ENCODE measurements at regions not wholly inside any gene's neighbourhood (a gene's known extent, or its start where the extent isn't known, plus 50 kb on each side); places are given as distances from the start of the nearest gene placed in this dataset.

DNA sequence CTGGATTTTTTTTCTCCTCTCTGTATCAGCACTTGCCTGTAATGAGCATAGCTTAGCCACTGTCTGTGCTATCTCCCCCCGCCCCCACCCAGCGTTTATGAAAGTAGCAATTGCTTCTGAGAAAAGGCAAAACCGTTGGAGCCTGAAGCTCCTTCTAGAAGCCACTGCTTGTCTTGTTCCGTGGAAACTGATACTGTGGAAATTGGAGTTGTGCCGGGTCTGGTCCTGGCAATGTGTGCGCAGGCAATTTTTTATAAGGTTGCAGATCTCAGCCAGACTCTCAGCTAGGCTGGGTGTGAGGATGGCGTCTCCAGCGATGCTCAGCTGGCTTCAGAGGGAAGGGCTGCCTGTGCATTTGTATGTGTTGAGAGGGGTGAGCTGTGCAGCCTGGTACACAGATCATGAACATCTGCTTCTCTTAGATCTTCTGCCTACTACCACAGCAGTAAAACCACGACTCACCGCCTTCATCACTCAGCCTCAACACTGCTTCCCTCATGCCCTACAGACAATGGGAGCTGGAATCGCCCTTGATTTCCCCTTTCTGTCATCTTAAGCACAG is 72.4 kb upstream of the GTSF1L start:
- no peak for DNase-seq

DNA sequence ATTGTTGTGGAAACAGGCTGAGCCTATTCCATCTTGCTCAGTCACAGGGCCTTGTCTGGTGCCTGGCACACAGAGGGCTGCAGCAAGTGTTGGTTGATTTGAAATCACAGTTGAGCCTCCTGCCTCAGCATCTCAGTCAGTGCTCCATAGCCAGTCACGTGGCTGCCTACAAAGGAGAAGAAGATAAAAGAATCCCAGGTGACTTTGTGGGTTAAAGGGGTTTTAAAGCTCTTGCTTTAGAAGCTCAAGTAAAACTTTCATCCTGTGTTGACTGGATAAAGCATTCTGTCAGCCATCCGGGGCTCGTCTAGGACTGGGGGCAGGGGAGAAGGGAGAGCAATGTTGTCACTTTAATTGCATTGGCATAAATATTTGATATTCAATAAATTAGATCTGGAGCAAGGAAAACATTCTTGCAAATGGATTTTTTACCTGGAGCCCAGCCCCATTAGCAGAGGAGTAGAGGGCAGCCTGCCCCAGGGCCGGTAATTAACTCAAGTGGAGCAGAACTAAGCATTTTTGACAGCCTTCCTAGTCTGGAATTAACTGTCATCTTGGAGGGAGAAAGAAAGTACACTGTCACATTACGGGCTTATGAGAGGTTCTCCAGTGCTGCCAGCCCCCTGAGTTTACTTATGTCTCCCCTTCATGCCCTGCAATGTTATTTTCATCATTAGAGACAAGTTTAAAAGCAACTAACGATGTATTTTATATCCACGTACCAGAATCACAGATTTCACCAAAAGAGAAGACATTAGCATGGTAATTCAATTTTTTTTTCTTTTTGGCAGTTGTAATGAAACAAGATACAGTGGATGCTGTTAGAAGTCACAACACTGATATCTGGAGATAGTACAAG is 71.7 kb upstream of the GTSF1L start:
- DNase-seq: no peak

DNA sequence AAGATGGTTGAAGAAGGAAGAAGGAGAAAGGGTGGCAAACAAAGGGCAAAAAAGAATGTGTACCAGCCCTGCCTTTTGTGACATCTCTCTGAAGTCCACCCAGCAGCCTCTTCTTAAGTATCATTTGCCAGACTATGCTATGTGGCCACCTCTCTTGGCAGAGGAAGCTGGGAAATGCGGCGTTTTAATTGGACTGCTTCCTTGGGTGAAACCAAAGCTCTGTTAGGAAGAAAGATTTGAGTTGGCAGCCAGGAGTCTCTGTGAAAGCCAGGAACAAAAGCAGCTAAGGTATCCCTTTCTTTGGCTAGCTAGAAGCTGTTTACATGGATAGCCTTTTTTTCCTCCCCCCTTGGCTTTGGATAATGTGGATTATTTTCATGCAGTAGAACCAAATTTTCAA is 67.5 kb upstream of the GTSF1L start:
- DNase-seq: no peak

DNA sequence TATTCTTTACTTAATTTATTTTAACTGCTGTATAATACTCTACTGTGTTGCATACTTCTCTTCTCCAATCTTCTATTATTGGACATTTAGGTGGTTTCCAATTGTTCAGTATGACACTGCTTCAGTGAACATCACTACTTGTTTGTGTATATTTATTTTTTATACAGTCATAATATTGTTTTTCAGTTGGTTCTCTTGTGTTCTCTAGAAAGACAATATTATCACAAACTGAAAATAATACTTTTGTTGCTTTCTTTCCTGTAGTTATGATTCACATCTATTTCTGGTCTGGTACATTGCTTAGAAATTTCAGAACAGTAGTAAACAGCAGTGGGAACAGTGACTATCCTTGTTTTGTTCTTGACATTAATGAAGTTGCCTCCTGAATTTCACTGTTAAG is 62.8 kb upstream of the GTSF1L start:
- DNase-seq: no peak

DNA sequence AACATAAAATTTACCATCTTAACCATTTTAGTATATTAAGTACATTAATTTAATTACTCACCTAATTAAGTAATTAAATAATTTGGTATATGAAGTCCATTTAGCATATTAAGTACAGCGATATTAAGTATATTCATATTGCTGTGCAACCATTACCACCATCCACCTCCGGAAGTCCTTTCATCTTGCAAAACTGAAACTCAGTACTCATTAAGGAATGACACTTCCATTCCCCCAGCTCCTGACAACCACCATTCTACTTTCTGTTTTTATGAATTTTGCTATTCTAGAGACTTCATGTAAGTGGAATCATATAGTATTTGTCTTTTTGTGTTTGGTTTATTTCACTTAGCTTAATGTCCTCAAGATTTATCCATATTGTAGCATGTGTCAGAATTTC is 61.1 kb upstream of the GTSF1L start:
- DNase-seq: no peak

DNA sequence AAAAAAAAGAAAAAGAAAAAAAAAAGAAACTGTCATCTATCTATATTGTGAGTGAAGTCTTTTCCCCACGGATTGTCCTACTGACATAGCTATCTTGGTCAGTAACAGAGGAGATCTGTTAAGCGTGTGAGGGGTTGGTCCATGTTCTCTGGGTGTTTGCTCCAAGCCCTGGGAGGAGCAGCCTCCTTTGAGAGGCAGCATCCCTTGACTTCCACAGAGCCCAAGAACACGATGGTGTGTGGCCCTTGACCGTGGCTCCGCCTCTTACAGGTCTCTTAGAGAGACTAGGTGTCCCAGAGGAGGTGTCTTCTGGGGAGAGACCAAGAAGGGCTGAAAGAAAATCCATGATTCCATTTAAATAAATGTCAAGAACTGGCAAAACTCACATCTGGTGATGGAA is 60.1 kb upstream of the GTSF1L start:
- DNase-seq: no peak

DNA sequence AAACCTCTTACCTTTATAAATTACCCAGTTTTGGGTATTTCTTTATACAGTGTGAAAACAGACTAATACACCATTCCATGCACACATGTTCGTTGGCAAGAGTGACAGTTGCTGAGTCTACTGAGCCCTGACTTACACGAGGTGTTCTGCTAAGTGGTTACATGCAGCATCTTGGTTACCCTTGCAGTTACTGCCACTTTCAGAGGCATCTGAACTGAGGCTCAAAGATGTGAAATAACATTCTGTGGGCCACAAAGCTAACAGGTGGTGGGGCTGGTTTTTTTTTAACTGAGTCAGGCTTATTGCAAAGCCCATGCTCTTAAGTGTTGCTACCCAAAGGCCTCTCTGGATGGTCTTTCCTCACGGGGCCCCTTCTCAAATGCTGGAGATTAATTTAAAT is 54.4 kb upstream of the GTSF1L start:
- DNase-seq: no peak

DNA sequence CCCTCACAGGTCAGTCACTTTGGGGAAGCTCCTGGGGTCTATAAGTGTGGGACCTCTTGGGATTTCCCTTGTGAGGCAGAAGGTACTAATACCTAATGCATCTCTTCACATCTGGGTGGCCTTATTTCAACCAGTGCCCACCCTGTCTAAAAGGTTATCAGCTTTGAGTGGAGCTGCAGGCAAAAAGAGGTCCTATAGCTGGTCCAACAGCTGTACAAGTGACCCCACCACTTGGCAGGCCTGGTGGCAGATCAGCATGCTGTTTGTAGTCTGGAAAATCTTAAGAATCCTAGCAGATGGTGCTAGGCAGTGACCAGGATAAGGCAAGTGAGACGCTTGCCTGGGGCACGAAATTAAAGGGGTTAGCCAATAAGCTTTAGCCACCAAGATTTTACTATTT is 51.6 kb upstream of the GTSF1L start:
- DNase-seq: no peak

DNA sequence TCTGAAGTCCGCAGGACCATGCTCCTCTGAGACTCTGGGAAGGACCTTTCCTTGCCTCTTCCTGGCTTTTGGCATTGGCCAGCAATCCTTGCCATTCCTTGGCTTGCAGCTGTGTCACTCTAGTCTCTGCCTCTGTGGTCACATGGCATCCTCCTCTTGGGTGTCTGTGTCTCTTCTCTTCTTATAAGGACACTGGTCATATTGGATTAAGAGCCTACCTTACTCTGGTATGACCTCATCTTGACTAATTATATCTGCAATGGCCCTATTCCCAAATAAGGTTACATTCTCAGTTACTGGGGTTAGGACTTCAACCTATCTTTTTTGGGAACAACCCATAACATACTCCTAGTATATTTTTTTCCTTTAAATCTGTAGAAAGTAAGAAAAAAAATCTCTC is 49.9 kb upstream of the GTSF1L start:
- DNase-seq: no peak

Data from activated CD8-positive, alpha-beta memory T cell treated with anti-CD3 and anti-CD28 coated beads, Interleukin-2, amount 50 U/mL, for 4 hours (primary cell).